Activated T-helper 17 cell treated with anti-CD3 and anti-CD28 coated beads, Interleukin-2, amount 50 U/mL, for 72 hours (primary cell): ENCODE measurements at regions not wholly inside any gene's neighbourhood (a gene's known extent, or its start where the extent isn't known, plus 50 kb on each side); places are given as distances from the start of the nearest gene placed in this dataset.

ENCODE experiments used
- ATAC-seq: fragments of 150-1000 bp; cut with Tn5 transposase; replicated peaks from 2 replicates; pipeline ENCODE4 v1.10.0; 2021; ENCODE audit warnings: mild to moderate bottlenecking, moderate library complexity
- H3K27ac Mint-ChIP-seq: one replicate; pipeline ENCODE4 v1.8.0; 2022; ENCODE audit warnings: mixed read lengths
- H3K27me3 Mint-ChIP-seq: one replicate; pipeline ENCODE4 v1.8.0; 2022; ENCODE audit warnings: mixed read lengths
- H3K36me3 Mint-ChIP-seq: one replicate; pipeline ENCODE4 v1.8.0; 2022; ENCODE audit warnings: low read depth, mild to moderate bottlenecking, mixed read lengths
- H3K4me1 Mint-ChIP-seq: one replicate; pipeline ENCODE4 v1.8.0; 2022; ENCODE audit warnings: mixed read lengths
- H3K4me3 Mint-ChIP-seq: one replicate; pipeline ENCODE4 v1.8.0; 2022; ENCODE audit warnings: mild to moderate bottlenecking, mixed read lengths
- H3K9me3 Mint-ChIP-seq: one replicate; pipeline ENCODE4 v1.8.0; 2022; ENCODE audit warnings: mixed read lengths

DNA sequence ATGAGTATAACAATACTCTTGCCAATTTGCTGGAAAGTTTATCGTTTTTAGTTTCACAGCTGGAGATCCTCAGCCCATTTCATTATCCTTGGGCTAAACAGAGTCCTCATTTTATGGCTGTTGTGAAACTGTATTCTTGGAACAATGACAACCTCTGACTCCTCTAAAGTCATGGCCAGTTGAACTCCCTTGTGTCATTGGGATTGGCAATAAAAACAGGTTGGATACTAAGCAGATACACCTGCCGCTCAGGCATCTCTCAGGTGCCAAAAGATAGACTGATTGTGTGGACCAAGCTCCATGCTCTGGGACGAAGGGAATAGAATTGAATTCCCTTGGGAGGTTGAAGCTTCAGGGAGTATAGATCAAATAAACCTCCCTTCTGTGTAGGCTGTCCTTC is 182.2 kb downstream of the WDR11 start:
- Mint-ChIP-seq H3K27me3 (no peaks in the 10 kb centered on the region), H3K4me3 (no peak overlapping the region), H3K4me1 (no peaks in the 10 kb centered on the region), H3K36me3 (no peaks in the 10 kb centered on the region), H3K9me3 (no peaks in the 10 kb centered on the region), H3K27ac (no peak overlapping the region)
- no peak for ATAC-seq

DNA sequence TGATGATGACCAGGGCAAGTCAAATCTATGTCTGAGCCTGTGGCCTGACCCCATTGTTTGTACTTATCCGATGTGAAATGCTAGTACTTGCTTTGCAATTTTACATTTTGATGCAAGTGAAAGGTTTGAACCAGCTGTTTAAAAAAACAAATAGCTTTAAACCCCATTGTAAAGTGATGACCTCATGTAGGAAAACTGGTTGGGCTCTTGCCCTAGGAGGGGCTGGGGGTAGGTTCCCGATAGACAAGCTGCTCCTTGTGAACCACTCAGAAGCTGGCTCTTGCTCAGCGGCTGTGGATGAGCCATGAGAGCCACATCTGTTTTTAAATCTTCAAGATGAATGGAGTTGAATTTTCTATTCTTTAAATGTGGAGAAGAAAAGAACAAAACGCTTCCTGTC is 185.3 kb downstream of the WDR11 start:
- H3K4me1 Mint-ChIP-seq = no peaks in the 10 kb centered on the region
- no peak for ATAC-seq
- H3K4me3 Mint-ChIP-seq = no peak overlapping the region
- H3K9me3 Mint-ChIP-seq = no peaks in the 10 kb centered on the region
- no peaks in the 10 kb centered on the region for H3K27me3 Mint-ChIP-seq
- H3K27ac Mint-ChIP-seq = no peak overlapping the region
- no peaks in the 10 kb centered on the region for H3K36me3 Mint-ChIP-seq

DNA sequence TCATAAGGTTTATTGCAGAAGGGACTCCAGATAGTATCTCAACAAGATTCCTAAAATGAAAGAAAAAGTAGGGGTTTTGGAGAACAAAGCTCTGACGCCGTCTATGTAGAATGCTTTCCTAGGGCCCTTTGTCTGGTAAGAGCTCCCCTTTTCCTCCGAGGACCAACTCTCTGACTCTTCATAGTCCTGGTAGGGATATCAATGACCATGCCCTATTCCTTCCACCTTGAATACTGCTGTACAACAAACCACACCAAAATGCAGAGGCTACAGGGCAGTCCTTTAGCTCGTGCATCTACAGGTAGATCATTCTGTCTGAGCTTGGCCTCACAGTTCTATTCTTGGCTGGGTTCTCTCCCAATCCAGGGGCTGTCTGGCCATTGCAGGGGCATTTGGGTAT is 190.3 kb downstream of the WDR11 start:
- Mint-ChIP-seq H3K4me1 (no peaks in the 10 kb centered on the region), H3K9me3 (no peaks in the 10 kb centered on the region), H3K27me3 (peaks cover 1% of the 10 kb centered on the region), H3K36me3 (no peaks in the 10 kb centered on the region), H3K4me3 (no peak overlapping the region), H3K27ac (no peak overlapping the region)
- ATAC-seq = no peak

GRCh38 chr10:121041906-121042305 is 190.7 kb downstream of the WDR11 start:
- Mint-ChIP-seq H3K36me3 (no peaks in the 10 kb centered on the region), H3K27ac (no peak overlapping the region), H3K4me3 (no peak overlapping the region), H3K4me1 (no peaks in the 10 kb centered on the region), H3K27me3 (peaks cover 3% of the 10 kb centered on the region), H3K9me3 (no peaks in the 10 kb centered on the region)
- no peak for ATAC-seq

DNA sequence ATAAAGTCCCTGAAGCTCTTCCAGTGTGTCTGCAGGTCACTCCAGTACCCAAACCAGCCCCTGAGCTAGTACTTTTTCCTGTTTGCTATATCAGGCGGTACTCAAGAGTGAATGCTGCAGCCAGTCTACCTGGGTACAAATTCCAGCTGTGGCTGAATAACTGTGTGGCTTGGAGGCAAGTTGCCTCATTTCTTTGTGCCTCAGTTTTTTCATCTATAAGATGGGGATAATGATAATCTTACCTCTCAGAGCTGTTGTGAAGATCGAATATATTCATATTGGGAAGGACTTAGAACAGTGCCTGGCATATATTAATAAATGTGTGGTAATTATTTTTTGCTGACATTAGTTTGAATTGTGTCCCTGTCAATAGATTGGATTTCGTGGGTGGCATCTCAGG is 191.2 kb downstream of the WDR11 start:
- H3K9me3 Mint-ChIP-seq = no peaks in the 10 kb centered on the region
- no peak for ATAC-seq
- no peaks in the 10 kb centered on the region for H3K4me1 Mint-ChIP-seq
- H3K27me3 Mint-ChIP-seq = peaks cover 3% of the 10 kb centered on the region
- no peak overlapping the region for H3K27ac Mint-ChIP-seq
- H3K4me3 Mint-ChIP-seq = no peak overlapping the region
- no peaks in the 10 kb centered on the region for H3K36me3 Mint-ChIP-seq

DNA sequence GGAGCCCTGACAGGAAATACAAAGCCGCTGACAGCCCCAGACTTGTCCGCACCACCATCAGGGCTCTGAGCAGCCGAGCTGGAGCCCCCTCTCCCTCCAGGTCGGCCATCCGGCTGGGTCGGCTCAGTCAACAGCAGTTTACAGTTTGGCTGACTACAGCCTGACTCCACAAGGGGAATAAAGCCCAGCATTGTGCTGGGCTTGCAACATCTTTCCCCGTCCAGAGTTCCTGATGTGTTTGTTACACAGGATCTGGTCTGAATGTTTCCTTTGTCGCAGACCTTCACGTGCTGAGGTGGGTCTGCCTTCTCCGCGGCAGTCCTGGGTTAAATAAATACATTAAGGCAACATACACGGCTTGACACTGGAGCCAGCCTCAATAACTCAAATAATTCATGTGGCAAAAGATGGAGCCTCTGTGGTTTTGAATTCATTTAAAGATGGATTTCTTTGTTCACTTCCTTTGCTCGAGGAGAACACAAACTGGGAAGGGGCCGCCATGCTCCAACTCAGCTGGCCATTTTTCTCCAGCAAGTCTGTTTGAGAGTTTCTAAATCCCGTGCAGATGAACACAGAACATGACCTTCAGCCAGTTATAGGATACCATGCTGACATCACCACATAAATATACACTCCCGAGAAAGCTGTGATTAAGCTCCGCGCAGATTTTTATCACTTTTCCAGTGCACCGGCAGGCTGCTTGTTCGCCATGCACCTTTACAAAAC is 192.1 kb downstream of the WDR11 start:
- Mint-ChIP-seq H3K4me3 (no peak overlapping the region), H3K4me1 (no peaks in the 10 kb centered on the region), H3K9me3 (no peaks in the 10 kb centered on the region), H3K27ac (no peak overlapping the region), H3K36me3 (no peaks in the 10 kb centered on the region), H3K27me3 (peaks cover 3% of the 10 kb centered on the region)
- ATAC-seq = no peak

DNA sequence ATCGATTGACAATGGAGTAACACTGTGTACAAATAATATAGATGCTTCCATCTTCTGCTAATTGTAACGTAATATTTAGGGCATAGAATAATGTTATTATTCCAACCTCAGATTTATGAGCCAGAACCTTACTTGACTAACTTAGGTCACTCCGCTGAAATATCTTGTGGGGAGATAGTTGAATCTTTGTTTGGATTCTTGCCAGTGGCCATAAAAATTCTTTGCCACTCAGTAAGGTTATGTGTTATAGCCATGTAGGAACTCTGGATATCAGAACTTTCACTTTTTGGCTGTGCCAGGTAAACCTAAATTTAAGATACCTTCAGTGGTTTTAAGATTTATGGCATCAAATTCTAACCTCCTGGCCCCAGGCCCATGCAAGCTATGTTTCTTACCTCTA is 197.6 kb downstream of the WDR11 start:
- Mint-ChIP-seq H3K4me1 (no peaks in the 10 kb centered on the region), H3K4me3 (no peak overlapping the region)

DNA sequence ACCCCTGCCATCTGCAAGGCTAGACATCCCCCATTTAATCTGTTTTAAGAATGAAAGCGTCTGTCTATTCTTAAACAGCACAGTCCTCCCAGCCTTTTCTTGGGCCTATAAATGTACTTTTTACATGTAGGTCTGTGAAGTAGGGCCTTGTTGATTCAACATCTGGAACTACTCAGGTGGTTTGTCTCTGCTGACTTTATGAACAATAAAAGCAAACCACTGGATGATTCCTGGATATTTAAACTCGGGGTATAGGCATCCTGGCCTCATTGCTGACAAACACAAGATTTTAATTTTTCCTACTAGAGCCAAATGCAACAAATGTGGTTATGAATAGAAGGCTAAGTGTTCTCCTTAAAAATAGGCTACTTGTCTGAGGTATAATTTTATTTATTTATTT is 198.3 kb downstream of the WDR11 start:
- H3K4me1 Mint-ChIP-seq = no peaks in the 10 kb centered on the region
- no peak overlapping the region for H3K27ac Mint-ChIP-seq
- no peak overlapping the region for H3K4me3 Mint-ChIP-seq
- no peaks in the 10 kb centered on the region for H3K36me3 Mint-ChIP-seq
- no peak for ATAC-seq
- H3K27me3 Mint-ChIP-seq = peaks cover 10% of the 10 kb centered on the region
- H3K9me3 Mint-ChIP-seq = no peaks in the 10 kb centered on the region

More for the DNA sequence above, 197.6 kb downstream of the WDR11 start:
- no peaks in the 10 kb centered on the region for H3K36me3 Mint-ChIP-seq
- ATAC-seq = no peak
- no peaks in the 10 kb centered on the region for H3K9me3 Mint-ChIP-seq
- no peak overlapping the region for H3K27ac Mint-ChIP-seq
- peaks cover 10% of the 10 kb centered on the region for H3K27me3 Mint-ChIP-seq

DNA sequence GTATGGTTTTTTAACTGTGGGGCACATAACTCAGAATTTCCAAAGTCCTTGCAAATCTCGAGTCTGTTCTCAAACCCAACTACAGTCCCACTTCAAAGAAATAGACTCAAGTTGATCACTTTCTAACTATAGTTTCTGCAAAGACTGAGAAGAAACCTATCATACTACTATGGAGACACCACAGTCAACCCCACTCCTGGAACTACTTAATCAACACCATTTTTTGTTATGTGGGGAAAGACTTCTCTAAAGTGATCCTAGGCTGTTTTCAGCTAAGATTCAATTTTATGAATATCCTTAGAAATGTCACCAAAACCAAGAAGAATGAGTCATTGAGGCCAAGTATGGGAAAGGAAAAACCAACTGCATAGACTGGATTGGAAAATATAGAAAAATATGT is 198.8 kb downstream of the WDR11 start:
- peaks cover 10% of the 10 kb centered on the region for H3K27me3 Mint-ChIP-seq
- no peaks in the 10 kb centered on the region for H3K36me3 Mint-ChIP-seq
- no peaks in the 10 kb centered on the region for H3K9me3 Mint-ChIP-seq
- H3K4me1 Mint-ChIP-seq = no peaks in the 10 kb centered on the region
- H3K27ac Mint-ChIP-seq = no peak overlapping the region
- ATAC-seq = no peak
- H3K4me3 Mint-ChIP-seq = no peak overlapping the region

- Mint-ChIP-seq H3K36me3 (no peaks in the 10 kb centered on the region), H3K4me3 (no peak overlapping the region), H3K9me3 (no peaks in the 10 kb centered on the region), H3K27ac (no peak overlapping the region), H3K27me3 (peaks cover 10% of the 10 kb centered on the region), H3K4me1 (no peaks in the 10 kb centered on the region)
- ATAC-seq = no peak
These were observed 200.0 kb downstream of the WDR11 start for GRCh38 chr10:121051171-121051570.

GRCh38 chr10:121051696-121052279 is 200.6 kb downstream of the WDR11 start:
- ATAC-seq = no peak
- no peak overlapping the region for H3K27ac Mint-ChIP-seq
- no peaks in the 10 kb centered on the region for H3K4me1 Mint-ChIP-seq
- no peaks in the 10 kb centered on the region for H3K9me3 Mint-ChIP-seq
- peaks cover 7% of the 10 kb centered on the region for H3K27me3 Mint-ChIP-seq
- no peak overlapping the region for H3K4me3 Mint-ChIP-seq
- H3K36me3 Mint-ChIP-seq = no peaks in the 10 kb centered on the region

- Mint-ChIP-seq H3K36me3 (no peaks in the 10 kb centered on the region), H3K27me3 (peaks cover 7% of the 10 kb centered on the region), H3K4me1 (no peaks in the 10 kb centered on the region), H3K4me3 (no peak overlapping the region), H3K9me3 (no peaks in the 10 kb centered on the region), H3K27ac (no peak overlapping the region)
- no peak for ATAC-seq
These were observed 202.0 kb downstream of the WDR11 start for GRCh38 chr10:121053151-121053550.

GRCh38 chr10:121054874-121055273 is 203.7 kb downstream of the WDR11 start:
- no peak overlapping the region for H3K27ac Mint-ChIP-seq
- H3K36me3 Mint-ChIP-seq = no peaks in the 10 kb centered on the region
- ATAC-seq = no peak
- peaks cover 10% of the 10 kb centered on the region for H3K27me3 Mint-ChIP-seq
- no peaks in the 10 kb centered on the region for H3K4me1 Mint-ChIP-seq
- H3K4me3 Mint-ChIP-seq = no peak overlapping the region
- no peaks in the 10 kb centered on the region for H3K9me3 Mint-ChIP-seq

GRCh38 chr10:121057269-121057668 is 206.1 kb downstream of the WDR11 start:
- H3K27ac Mint-ChIP-seq = no peak overlapping the region
- no peak for ATAC-seq
- peaks cover 3% of the 10 kb centered on the region for H3K27me3 Mint-ChIP-seq
- H3K9me3 Mint-ChIP-seq = no peaks in the 10 kb centered on the region
- no peaks in the 10 kb centered on the region for H3K36me3 Mint-ChIP-seq
- no peak overlapping the region for H3K4me3 Mint-ChIP-seq
- no peaks in the 10 kb centered on the region for H3K4me1 Mint-ChIP-seq

GRCh38 chr10:121058082-121058481 is 206.9 kb downstream of the WDR11 start:
- ATAC-seq = no peak
- Mint-ChIP-seq H3K4me3 (no peak overlapping the region), H3K27ac (no peak overlapping the region), H3K36me3 (no peaks in the 10 kb centered on the region), H3K27me3 (peaks cover 3% of the 10 kb centered on the region), H3K4me1 (no peaks in the 10 kb centered on the region), H3K9me3 (no peaks in the 10 kb centered on the region)
